Thoracic aorta (tissue), 2 donors: ENCODE measurements at regions not wholly inside any gene's neighbourhood (a gene's known extent, or its start where the extent isn't known, plus 50 kb on each side); places are given as distances from the start of the nearest gene placed in this dataset.

ENCODE experiments used
- ATAC-seq: fragments of 150-250 bp; one replicate; pipeline ENCODE4 v1.8.0; 2017; ENCODE audit warnings: low read depth; ENCODE audit not compliant: insufficient number of reproducible peaks, low FRiP score
- DNase-seq: peaks from one replicate; pipeline ENCODE4 v3.0.0-alpha.2; 2020; ENCODE audit warnings: low spot score
- H3K27ac ChIP-seq, 2 donors: fragments of 200-600 bp; sonication (generic); 1 replicate in 1 of 2; 2 replicates in 1 of 2; pipeline ENCODE4 v1.5.1; 2016; ENCODE audit warnings: mild to moderate bottlenecking in 2 of 2, moderate library complexity in 2 of 2
- H3K27me3 ChIP-seq: fragments of 200-600 bp; sonication (generic); replicated peaks from 2 replicates; pipeline ENCODE4 v1.6.0; 2016; ENCODE audit warnings: mild to moderate bottlenecking; ENCODE audit not compliant: insufficient read depth
- H3K36me3 ChIP-seq: fragments of 200-600 bp; sonication (generic); one replicate; pipeline ENCODE4 v1.5.1; 2016
- H3K4me1 ChIP-seq, 2 donors: fragments of 200-600 bp; sonication (generic); 1 replicate in 1 of 2; 2 replicates in 1 of 2; pipeline versions ENCODE4 v1.5.1 to v1.6.0; 2016; ENCODE audit warnings: low read depth in 2 of 2, mild to moderate bottlenecking in 1 of 2; ENCODE audit not compliant: control insufficient read depth in 1 of 2
- H3K4me3 ChIP-seq: fragments of 200-600 bp; sonication (generic); 2 replicates; pipeline ENCODE4 v1.5.1; 2016; ENCODE audit warnings: mild to moderate bottlenecking
- H3K9me3 ChIP-seq: fragments of 200-600 bp; sonication (generic); 2 replicates; pipeline ENCODE4 v1.5.1; 2016
- TF ChIP-seq, protein P1 (sequence below): fragments of 200-600 bp; sonication (generic); IDR thresholded peaks from one replicate; pipeline ENCODE4 v1.5.1; 2019; ENCODE audit warnings: antibody characterized with exemption

DNA sequence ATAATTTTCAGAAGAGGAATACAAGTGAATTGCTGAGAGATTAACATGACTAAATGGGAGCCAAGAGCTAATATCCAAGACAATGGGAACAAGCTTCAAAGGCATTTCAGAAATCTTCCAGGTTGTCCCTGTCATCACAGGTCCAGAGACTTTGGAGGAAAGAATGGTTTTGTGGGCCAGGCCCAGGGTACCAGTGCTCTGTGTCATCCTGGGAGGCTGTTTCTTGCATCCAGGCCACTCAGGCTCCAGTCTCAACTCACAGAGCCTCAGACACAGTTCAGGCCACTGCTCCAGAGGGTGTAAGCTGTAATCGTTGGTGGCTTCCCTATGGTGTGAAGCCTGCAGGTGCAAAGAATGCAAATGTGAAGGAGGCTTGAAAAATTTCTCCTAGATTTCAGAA, 170.4 kb upstream of the NRG3 start:
- no peak overlapping the region for H3K27ac ChIP-seq
- TF ChIP-seq, protein P1, sequence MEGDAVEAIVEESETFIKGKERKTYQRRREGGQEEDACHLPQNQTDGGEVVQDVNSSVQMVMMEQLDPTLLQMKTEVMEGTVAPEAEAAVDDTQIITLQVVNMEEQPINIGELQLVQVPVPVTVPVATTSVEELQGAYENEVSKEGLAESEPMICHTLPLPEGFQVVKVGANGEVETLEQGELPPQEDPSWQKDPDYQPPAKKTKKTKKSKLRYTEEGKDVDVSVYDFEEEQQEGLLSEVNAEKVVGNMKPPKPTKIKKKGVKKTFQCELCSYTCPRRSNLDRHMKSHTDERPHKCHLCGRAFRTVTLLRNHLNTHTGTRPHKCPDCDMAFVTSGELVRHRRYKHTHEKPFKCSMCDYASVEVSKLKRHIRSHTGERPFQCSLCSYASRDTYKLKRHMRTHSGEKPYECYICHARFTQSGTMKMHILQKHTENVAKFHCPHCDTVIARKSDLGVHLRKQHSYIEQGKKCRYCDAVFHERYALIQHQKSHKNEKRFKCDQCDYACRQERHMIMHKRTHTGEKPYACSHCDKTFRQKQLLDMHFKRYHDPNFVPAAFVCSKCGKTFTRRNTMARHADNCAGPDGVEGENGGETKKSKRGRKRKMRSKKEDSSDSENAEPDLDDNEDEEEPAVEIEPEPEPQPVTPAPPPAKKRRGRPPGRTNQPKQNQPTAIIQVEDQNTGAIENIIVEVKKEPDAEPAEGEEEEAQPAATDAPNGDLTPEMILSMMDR, result no peak
- no peaks in the 10 kb centered on the region for H3K36me3 ChIP-seq
- ATAC-seq (no peak), DNase-seq (no peak)
- H3K9me3 ChIP-seq, result no peaks in the 10 kb centered on the region
- no peaks in the 10 kb centered on the region for H3K4me1 ChIP-seq
- H3K27me3 ChIP-seq, result no peaks in the 10 kb centered on the region
- no peak overlapping the region for H3K4me3 ChIP-seq

DNA sequence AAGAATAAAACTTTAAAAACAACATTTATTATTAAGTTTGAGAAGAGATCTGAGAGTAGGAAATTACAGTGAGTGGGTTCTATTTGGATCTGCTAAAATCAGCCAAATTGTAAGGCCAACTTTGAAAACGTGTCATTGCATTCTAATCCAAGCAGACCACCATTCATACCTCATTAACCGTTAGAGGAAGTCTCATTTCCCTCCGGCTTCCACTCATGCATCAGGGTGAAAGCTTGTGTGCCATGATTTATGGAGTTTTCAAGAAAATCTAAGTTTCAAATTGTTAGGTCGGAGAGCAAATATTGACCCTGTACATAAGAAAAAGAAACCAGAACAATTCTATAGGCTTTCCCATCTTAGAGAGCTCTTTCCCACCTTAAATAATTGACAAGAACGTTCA, 166.6 kb upstream of the NRG3 start:
- Histone ChIP-seq H3K9me3 (no peaks in the 10 kb centered on the region), H3K4me1 (no peaks in the 10 kb centered on the region), H3K4me3 (no peak overlapping the region), H3K27me3 (no peaks in the 10 kb centered on the region), H3K27ac (no peak overlapping the region), H3K36me3 (no peaks in the 10 kb centered on the region)
- ATAC-seq (no peak), DNase-seq (no peak)
- TF ChIP-seq, protein P1, result no peak

DNA sequence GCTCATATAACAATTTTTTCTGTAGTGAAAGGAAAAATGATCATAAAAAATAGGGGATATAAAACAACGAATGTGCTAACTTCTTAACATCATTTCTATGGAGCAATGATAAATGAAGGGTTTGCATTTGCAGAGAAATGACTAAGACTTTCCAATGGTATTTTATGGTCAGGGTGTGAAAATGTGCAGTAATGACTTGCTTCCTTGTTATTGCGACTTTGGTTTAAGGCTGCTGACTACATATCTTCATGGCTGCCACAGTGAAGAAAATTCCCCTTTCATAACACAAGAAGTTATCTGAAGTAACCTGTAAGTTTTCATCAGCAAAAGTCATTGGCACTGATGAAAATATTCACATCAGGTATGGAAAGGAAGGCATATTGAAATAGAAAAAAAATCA, 166.1 kb upstream of the NRG3 start:
- DNase-seq (no peak), ATAC-seq (no peak)
- H3K27ac ChIP-seq, result no peak overlapping the region
- no peaks in the 10 kb centered on the region for H3K4me1 ChIP-seq
- TF ChIP-seq, protein P1, result no peak
- H3K4me3 ChIP-seq, result no peak overlapping the region
- no peaks in the 10 kb centered on the region for H3K27me3 ChIP-seq
- no peaks in the 10 kb centered on the region for H3K9me3 ChIP-seq
- no peaks in the 10 kb centered on the region for H3K36me3 ChIP-seq

DNA sequence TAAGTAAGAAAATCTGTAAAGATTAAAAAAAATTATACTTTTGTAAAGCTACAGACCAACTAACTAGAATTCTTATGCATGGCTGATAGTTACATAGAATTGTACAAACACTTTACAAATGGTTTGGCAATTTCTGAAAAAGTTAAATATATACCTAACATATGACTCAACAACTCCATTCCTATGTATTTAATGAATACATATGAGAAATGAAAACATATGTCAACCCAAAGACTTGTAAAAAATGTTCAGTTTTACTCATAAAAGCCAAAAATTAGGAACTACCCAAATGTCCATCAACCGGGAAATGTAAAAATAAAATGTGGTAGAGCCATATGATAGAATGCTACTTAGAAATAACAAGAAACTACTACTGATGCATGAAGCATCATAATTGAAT, 152.6 kb upstream of the NRG3 start:
- no peaks in the 10 kb centered on the region for H3K27me3 ChIP-seq
- H3K9me3 ChIP-seq, result peaks cover 4% of the 10 kb centered on the region
- ATAC-seq, result no peak

DNA sequence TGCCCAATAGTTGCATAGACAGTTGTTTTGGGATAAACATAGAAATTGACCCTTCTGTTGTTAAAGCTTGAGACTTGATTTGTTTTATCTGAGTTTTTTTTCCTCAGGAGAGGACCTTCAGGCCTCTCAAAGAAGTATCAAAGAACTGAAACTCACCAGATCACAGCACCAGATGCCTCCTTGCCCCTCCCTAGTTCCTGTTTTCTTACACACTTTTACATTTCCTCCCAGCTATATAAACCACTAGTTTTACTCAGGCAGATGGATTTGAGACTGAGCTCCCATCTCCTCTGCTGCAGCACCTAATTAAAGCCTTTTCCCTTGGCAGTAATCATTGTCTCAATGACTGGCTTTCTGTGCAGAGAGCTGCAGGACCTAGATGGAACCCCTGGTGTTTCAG, 150.6 kb upstream of the NRG3 start:
- no peaks in the 10 kb centered on the region for H3K27me3 ChIP-seq
- H3K9me3 ChIP-seq, result no peaks in the 10 kb centered on the region
- H3K4me3 ChIP-seq, result no peak overlapping the region
- H3K27ac ChIP-seq, result no peak overlapping the region
- TF ChIP-seq, protein P1, result no peak
- no peak for ATAC-seq
- no peaks in the 10 kb centered on the region for H3K36me3 ChIP-seq
- no peaks in the 10 kb centered on the region for H3K4me1 ChIP-seq
- no peak for DNase-seq

More for the DNA sequence above, 152.6 kb upstream of the NRG3 start:
- no peaks in the 10 kb centered on the region for H3K4me1 ChIP-seq
- DNase-seq, result no peak
- TF ChIP-seq, protein P1, result no peak
- H3K36me3 ChIP-seq, result no peaks in the 10 kb centered on the region
- H3K4me3 ChIP-seq, result no peak overlapping the region
- H3K27ac ChIP-seq, result no peak overlapping the region
